ENCODE measurements at regions not wholly inside any gene's neighbourhood (a gene's known extent, or its start where the extent isn't known, plus 50 kb on each side); places are given as distances from the start of the nearest gene placed in this dataset.

DNA sequence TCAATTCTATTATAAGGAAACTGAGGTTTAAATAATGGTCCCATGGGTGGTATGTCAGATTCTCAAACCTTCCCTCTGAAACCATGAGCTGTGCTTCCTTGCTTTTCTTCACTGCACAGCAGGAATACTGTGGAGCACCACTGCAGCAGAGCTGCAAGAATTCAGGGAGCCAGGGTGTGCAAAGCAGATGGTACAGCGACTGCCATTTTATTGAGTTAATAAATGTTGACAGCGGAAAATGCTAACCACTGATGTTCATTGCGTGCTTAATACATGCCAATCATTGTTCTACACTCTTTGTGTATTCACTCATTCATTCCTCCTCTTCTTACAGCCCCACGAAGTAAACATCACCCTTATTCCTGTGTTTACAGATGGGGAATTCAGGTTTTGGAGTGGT is 152.2 kb upstream of the THSD7B start:
- no peak for DNase-seq (ENCODE audit: extremely low read depth in 1 of 4, low spot score in 3 of 4)
- BruUV-seq (replicated peaks), result no TSS peak
- Histone ChIP-seq H3K4me1 (replicated peaks in 1 of 2; ENCODE audit: control insufficient read depth in 2 of 2, insufficient read depth in 2 of 2, low read length in 2 of 2) (no peaks in the 10 kb centered on the region), H3K27ac (ENCODE audit: extremely low read depth, low read depth, low read length) (no peak overlapping the region), H3K79me2 (ENCODE audit: control insufficient read depth, insufficient read depth, low read length) (no peaks in the 10 kb centered on the region), H3K36me3 (ENCODE audit: control insufficient read depth, insufficient read depth, low read length) (no peaks in the 10 kb centered on the region), H2AFZ (ENCODE audit: low read depth, low read length) (no peak overlapping the region), H3K9me3 (replicated peaks; ENCODE audit: control insufficient read depth, insufficient read depth, low read depth, low read length) (no peaks in the 10 kb centered on the region), H3K4me2 (ENCODE audit: insufficient read depth, low read length) (no peak overlapping the region), H3K9me1 (ENCODE audit: control insufficient read depth, insufficient read depth, low read length) (no peaks in the 10 kb centered on the region), H3K4me3 (no peak overlapping the region), H3K9ac (ENCODE audit: insufficient read depth in 1 of 2, low read depth in 2 of 2, low read length in 2 of 2) (no peak overlapping the region), H4K20me1 (replicated peaks; ENCODE audit: control insufficient read depth, insufficient read depth, low read length) (no peaks in the 10 kb centered on the region), H3K27me3 (ENCODE audit: control insufficient read depth in 2 of 2, insufficient read depth in 2 of 2, low read length in 2 of 2) (no peaks in the 10 kb centered on the region)
- in situ Hi-C loops (cut with MboI) (no loop called here), intact Hi-C loops (cut with micrococcal nuclease) (no loop called here)
- no peak for ATAC-seq
- POLR2A ChIA-PET, result no interaction called here
- CTCF ChIA-PET (ENCODE audit: low intra/inter-chr PET ratio), result no interaction called here
- WGBS (ENCODE audit: insufficient coverage, low coverage, missing lambda C conversion rate), result 0% methylated on average over 4 of the region's 4 CpGs
- TF ChIP-seq FOXM1 (IDR thresholded peaks at IDR 0.05; ENCODE audit: low read depth) (no peak), FOXM1 (CRISPR knock-in tag; IDR thresholded peaks at IDR 0.05; ENCODE audit: low read depth) (no peak)
- no peak for FAIRE-seq

DNA sequence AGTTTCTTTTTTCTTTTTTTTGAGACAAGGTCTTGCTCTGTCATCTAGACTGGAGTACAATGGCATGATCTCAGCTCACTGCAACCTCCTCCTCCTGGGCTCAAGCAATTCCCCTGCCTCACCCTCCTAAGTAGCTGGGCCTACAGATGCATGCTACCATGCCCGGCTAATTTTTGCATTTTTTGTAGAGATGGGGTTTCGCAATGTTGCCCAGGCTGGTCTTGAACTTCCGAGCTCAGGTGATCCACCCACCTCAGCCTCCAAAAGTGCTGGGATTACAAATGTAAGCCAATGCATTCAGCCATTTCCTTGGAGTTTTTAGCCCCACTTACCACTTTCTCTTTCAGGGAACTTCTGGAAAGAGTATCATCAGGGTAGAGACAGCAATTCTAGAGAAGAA is 153.3 kb upstream of the THSD7B start:
- WGBS (ENCODE audit: insufficient coverage, low coverage, missing lambda C conversion rate), result 0% methylated on average over 3 of the region's 3 CpGs
- TF ChIP-seq, protein P1, sequence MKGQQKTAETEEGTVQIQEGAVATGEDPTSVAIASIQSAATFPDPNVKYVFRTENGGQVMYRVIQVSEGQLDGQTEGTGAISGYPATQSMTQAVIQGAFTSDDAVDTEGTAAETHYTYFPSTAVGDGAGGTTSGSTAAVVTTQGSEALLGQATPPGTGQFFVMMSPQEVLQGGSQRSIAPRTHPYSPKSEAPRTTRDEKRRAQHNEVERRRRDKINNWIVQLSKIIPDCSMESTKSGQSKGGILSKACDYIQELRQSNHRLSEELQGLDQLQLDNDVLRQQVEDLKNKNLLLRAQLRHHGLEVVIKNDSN (CRISPR knock-in tag; IDR thresholded peaks at IDR 0.05), result no peak
- TF ChIP-seq, protein P2, sequence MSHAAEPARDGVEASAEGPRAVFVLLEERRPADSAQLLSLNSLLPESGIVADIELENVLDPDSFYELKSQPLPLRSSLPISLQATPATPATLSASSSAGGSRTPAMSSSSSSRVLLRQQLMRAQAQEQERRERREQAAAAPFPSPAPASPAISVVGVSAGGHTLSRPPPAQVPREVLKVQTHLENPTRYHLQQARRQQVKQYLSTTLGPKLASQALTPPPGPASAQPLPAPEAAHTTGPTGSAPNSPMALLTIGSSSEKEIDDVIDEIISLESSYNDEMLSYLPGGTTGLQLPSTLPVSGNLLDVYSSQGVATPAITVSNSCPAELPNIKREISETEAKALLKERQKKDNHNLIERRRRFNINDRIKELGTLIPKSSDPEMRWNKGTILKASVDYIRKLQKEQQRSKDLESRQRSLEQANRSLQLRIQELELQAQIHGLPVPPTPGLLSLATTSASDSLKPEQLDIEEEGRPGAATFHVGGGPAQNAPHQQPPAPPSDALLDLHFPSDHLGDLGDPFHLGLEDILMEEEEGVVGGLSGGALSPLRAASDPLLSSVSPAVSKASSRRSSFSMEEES (CRISPR knock-in tag; IDR thresholded peaks at IDR 0.05), result no peak
- TF ChIP-seq RB1 (IDR thresholded peaks at IDR 0.05; ENCODE audit: low read depth), result no peak
- TF ChIP-seq SREBF2 (CRISPR knock-in tag; IDR thresholded peaks at IDR 0.05), result no peak
- no peak for TF ChIP-seq NBN (IDR thresholded peaks at IDR 0.05; ENCODE audit: low read depth)

More for the DNA sequence above, 153.3 kb upstream of the THSD7B start:
- no peaks in the 10 kb centered on the region for H3K36me3 ChIP-seq (ENCODE audit: control insufficient read depth, insufficient read depth, low read length)
- H3K27ac ChIP-seq (ENCODE audit: extremely low read depth, low read depth, low read length), result no peak overlapping the region
- no peak overlapping the region for H3K4me3 ChIP-seq
- H3K4me2 ChIP-seq (ENCODE audit: insufficient read depth, low read length), result no peak overlapping the region
- POLR2A ChIA-PET, result no interaction called here
- no peaks in the 10 kb centered on the region for H3K9me1 ChIP-seq (ENCODE audit: control insufficient read depth, insufficient read depth, low read length)
- no TSS peak for BruUV-seq (replicated peaks)
- no peak overlapping the region for H2AFZ ChIP-seq (ENCODE audit: low read depth, low read length)
- no peaks in the 10 kb centered on the region for H3K27me3 ChIP-seq (ENCODE audit: control insufficient read depth in 2 of 2, insufficient read depth in 2 of 2, low read length in 2 of 2)
- no peak for DNase-seq (ENCODE audit: extremely low read depth in 1 of 4, low spot score in 3 of 4)
- no peaks in the 10 kb centered on the region for H3K79me2 ChIP-seq (ENCODE audit: control insufficient read depth, insufficient read depth, low read length)
- intact Hi-C loops (cut with micrococcal nuclease), result no loop called here
- no peaks in the 10 kb centered on the region for H3K4me1 ChIP-seq (replicated peaks in 1 of 2; ENCODE audit: control insufficient read depth in 2 of 2, insufficient read depth in 2 of 2, low read length in 2 of 2)
- ATAC-seq, result no peak
- in situ Hi-C loops (cut with MboI), result no loop called here
- H4K20me1 ChIP-seq (replicated peaks; ENCODE audit: control insufficient read depth, insufficient read depth, low read length), result no peaks in the 10 kb centered on the region
- no peak overlapping the region for H3K9ac ChIP-seq (ENCODE audit: insufficient read depth in 1 of 2, low read depth in 2 of 2, low read length in 2 of 2)
- no peak for FAIRE-seq
- CTCF ChIA-PET (ENCODE audit: low intra/inter-chr PET ratio), result no interaction called here
- no peaks in the 10 kb centered on the region for H3K9me3 ChIP-seq (replicated peaks; ENCODE audit: control insufficient read depth, insufficient read depth, low read depth, low read length)
